Hepatocyte (in vitro differentiated cells): ENCODE measurements at regions not wholly inside any gene's neighbourhood (a gene's known extent, or its start where the extent isn't known, plus 50 kb on each side); places are given as distances from the start of the nearest gene placed in this dataset.

Experiments used
- EZH2 ChIP-seq: fragments of 200-600 bp; sonication (generic); IDR thresholded peaks from 2 replicates; pipeline ENCODE4 v1.6.1; 2016; ENCODE audit warnings: antibody characterized with exemption, mild to moderate bottlenecking, borderline replicate concordance
- EZH2phosphoT487 ChIP-seq: fragments of 200-600 bp; sonication (generic); IDR thresholded peaks from one replicate; pipeline ENCODE4 v1.6.1; 2018; ENCODE audit warnings: antibody characterized with exemption, mild to moderate bottlenecking, low read depth, moderate library complexity; ENCODE audit not compliant: unreplicated experiment, severe bottlenecking
- TF ChIP-seq, protein P1 (sequence below): fragments of 200-600 bp; sonication (generic); IDR thresholded peaks from 2 replicates; pipeline ENCODE4 v1.5.1; 2016; ENCODE audit warnings: antibody characterized with exemption, mild to moderate bottlenecking; ENCODE audit not compliant: poor library complexity

GRCh38 chr4:82215800-82216199 is 158.0 kb downstream of the HNRNPD start:
- TF ChIP-seq EZH2 (no peak), EZH2phosphoT487 (no peak)
- TF ChIP-seq, protein P1, sequence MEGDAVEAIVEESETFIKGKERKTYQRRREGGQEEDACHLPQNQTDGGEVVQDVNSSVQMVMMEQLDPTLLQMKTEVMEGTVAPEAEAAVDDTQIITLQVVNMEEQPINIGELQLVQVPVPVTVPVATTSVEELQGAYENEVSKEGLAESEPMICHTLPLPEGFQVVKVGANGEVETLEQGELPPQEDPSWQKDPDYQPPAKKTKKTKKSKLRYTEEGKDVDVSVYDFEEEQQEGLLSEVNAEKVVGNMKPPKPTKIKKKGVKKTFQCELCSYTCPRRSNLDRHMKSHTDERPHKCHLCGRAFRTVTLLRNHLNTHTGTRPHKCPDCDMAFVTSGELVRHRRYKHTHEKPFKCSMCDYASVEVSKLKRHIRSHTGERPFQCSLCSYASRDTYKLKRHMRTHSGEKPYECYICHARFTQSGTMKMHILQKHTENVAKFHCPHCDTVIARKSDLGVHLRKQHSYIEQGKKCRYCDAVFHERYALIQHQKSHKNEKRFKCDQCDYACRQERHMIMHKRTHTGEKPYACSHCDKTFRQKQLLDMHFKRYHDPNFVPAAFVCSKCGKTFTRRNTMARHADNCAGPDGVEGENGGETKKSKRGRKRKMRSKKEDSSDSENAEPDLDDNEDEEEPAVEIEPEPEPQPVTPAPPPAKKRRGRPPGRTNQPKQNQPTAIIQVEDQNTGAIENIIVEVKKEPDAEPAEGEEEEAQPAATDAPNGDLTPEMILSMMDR = no peak
